Subcutaneous abdominal adipose tissue (tissue), 5 donors: ENCODE measurements at regions not wholly inside any gene's neighbourhood (a gene's known extent, or its start where the extent isn't known, plus 50 kb on each side); places are given as distances from the start of the nearest gene placed in this dataset.

Source experiments
- H3K27ac ChIP-seq: one replicate; pipeline ENCODE4 v1.7.0; 2013; ENCODE audit warnings: low read depth, mild to moderate bottlenecking, inconsistent platforms, low read length, moderate library complexity
- H3K27me3 ChIP-seq, 5 donors: one replicate each; pipeline ENCODE4 v1.7.0; 2013; ENCODE audit warnings: low read length in 5 of 5, inconsistent platforms in 1 of 5; ENCODE audit not compliant: control insufficient read depth in 5 of 5, insufficient read depth in 4 of 5
- H3K36me3 ChIP-seq, 5 donors: one replicate each; pipeline ENCODE4 v1.7.0; 2013; ENCODE audit warnings: low read length in 5 of 5; ENCODE audit not compliant: control insufficient read depth in 5 of 5, insufficient read depth in 5 of 5
- H3K4me1 ChIP-seq, 5 donors: one replicate each; pipeline ENCODE4 v1.7.0; 2013; ENCODE audit warnings: low read length in 5 of 5, mild to moderate bottlenecking in 3 of 5, moderate library complexity in 1 of 5; ENCODE audit not compliant: control insufficient read depth in 5 of 5, insufficient read depth in 5 of 5
- H3K4me3 ChIP-seq, 5 donors: one replicate each; pipeline ENCODE4 v1.7.0; 2013; ENCODE audit warnings: low read length in 5 of 5, low read depth in 1 of 5
- H3K9ac ChIP-seq, 5 donors: one replicate each; pipeline ENCODE4 v1.7.0; 2013; ENCODE audit warnings: low read length in 5 of 5, mild to moderate bottlenecking in 4 of 5, moderate library complexity in 3 of 5
- H3K9me3 ChIP-seq, 5 donors: one replicate each; pipeline ENCODE4 v1.7.0; 2013; ENCODE audit warnings: low read length in 5 of 5; ENCODE audit not compliant: control insufficient read depth in 5 of 5
- donor health status: healthy.
- donor health status: healthy.
- donor health status: healthy.
- donor health status: healthy.
- donor health status: healthy.

GRCh38 chr10:125556882-125557281 is 126.1 kb downstream of the TEX36 start:
- H3K27ac ChIP-seq = no peak overlapping the region

DNA sequence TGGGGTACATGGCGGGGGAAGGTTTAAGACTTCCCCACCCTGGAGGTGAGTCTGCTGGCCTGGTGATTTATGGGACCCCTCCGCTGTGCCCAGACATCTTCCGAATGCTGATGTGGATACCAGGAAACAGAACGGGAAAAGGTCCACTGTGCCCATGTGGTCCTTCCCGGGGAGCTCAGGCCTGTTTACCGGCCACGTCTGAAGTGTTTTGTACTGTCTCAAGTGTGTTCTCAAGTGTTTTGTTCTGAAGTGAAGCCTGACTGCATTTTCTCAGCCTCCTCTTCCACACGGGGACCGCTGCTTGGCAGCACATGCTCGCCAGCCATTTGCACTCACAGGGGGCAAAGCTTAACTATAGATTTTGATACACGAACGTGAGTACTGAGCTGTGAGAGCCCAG is 127.2 kb downstream of the TEX36 start:
- Histone ChIP-seq H3K9me3 (peaks cover 6 to 22% (median 18%) of the 10 kb centered on the region in 5 donors), H3K27me3 (peaks cover 0 to 14% (median 6%) of the 10 kb centered on the region in 5 donors), H3K4me3 (no peak overlapping the region), H3K27ac (no peak overlapping the region), H3K36me3 (no peaks in the 10 kb centered on the region), H3K4me1 (no peaks in the 10 kb centered on the region), H3K9ac (no peak overlapping the region)

More at GRCh38 chr10:125556882-125557281, 126.1 kb downstream of the TEX36 start:
- Histone ChIP-seq H3K36me3 (no peaks in the 10 kb centered on the region), H3K27me3 (peaks cover 0 to 13% (median 6%) of the 10 kb centered on the region in 5 donors), H3K9me3 (peaks cover 6 to 18% (median 17%) of the 10 kb centered on the region in 5 donors), H3K9ac (no peak overlapping the region), H3K4me1 (no peaks in the 10 kb centered on the region), H3K4me3 (no peak overlapping the region)

DNA sequence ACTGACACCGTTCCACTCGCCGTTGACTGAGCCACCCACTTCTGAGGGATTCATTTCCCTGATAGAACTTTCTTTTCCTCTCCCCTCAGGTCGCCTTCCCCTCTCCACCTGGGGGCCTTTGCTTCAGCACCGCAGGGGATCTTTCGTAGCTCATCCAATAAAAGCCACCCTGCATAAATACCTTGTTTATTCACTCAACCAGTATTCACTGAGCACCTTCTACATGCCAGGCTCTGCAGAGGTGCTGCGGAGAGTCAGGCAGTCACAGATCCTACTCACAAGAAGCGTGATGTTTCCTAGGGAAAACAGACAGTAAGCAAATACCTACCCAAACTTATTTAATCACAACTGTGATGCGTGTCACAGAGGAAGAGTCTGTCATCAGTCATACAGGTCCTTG is 127.7 kb downstream of the TEX36 start:
- Histone ChIP-seq H3K27me3 (peaks cover 0 to 16% (median 6%) of the 10 kb centered on the region in 5 donors), H3K4me1 (no peaks in the 10 kb centered on the region), H3K27ac (no peak overlapping the region), H3K9me3 (peaks cover 6 to 22% (median 18%) of the 10 kb centered on the region in 5 donors), H3K9ac (no peak overlapping the region), H3K4me3 (no peak overlapping the region), H3K36me3 (no peaks in the 10 kb centered on the region)

DNA sequence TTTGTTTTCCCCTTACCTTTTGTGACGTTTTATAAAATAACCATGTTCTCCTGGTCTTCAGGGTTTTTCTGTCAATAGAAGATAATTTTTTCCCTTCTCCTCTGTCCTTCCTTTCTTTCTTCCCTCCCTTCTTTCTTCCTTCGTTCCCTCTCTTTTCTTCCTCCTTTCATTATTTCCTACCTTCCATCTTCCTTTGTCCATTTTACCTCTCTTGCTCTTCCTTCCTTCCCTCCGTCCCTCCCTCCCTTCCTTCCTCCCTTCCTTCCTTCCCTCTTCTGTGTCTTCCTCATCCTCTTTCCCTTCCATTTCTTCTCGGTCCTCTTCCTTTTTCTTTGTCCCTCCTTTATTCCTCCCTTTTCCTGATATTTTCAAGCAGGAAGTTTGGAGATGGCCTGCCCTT is 128.2 kb downstream of the TEX36 start:
- Histone ChIP-seq H3K9ac (no peak overlapping the region), H3K36me3 (no peaks in the 10 kb centered on the region), H3K9me3 (peaks cover 6 to 22% (median 18%) of the 10 kb centered on the region in 5 donors), H3K27me3 (peaks cover 0 to 16% (median 6%) of the 10 kb centered on the region in 5 donors), H3K4me3 (no peak overlapping the region), H3K4me1 (no peaks in the 10 kb centered on the region), H3K27ac (no peak overlapping the region)

- peaks cover 6 to 22% (median 18%) of the 10 kb centered on the region in 5 donors for H3K9me3 ChIP-seq
- no peak overlapping the region for H3K4me3 ChIP-seq
- no peak overlapping the region for H3K27ac ChIP-seq
- peaks cover 0 to 21% (median 6%) of the 10 kb centered on the region in 5 donors for H3K27me3 ChIP-seq
- no peaks in the 10 kb centered on the region for H3K36me3 ChIP-seq
- no peaks in the 10 kb centered on the region for H3K4me1 ChIP-seq
- no peak overlapping the region for H3K9ac ChIP-seq
Measured at GRCh38 chr10:125554016-125554703, 128.8 kb downstream of the TEX36 start.

DNA sequence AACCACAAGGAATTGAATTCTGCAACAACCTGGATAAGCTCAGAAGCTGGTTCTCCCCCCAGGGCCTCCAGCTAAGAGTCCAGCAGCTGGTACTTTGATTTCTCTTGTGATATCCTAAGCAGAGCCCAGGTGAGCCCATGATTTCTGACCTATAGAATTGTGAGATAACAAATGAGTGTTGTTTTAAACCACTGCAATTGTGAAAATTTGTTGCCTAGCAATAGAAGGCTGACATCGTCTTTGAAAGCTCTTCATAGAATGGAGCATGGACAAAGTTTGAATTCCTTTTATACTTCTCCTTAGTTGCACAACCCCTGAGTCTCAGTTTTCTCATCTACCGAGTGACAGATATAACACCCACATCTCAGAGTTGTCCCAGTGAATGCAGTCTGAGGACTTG is 129.9 kb downstream of the TEX36 start:
- no peaks in the 10 kb centered on the region for H3K36me3 ChIP-seq
- peaks cover 3 to 19% (median 6%) of the 10 kb centered on the region in 5 donors for H3K27me3 ChIP-seq
- peak overlapping the region in 1 of 5 donors; percentile 19 for H3K4me3 ChIP-seq
- H3K27ac ChIP-seq = no peak overlapping the region
- H3K9ac ChIP-seq = no peak overlapping the region
- H3K9me3 ChIP-seq = peaks cover 6 to 22% (median 20%) of the 10 kb centered on the region in 5 donors
- no peaks in the 10 kb centered on the region for H3K4me1 ChIP-seq

GRCh38 chr10:125551247-125551646 is 131.7 kb downstream of the TEX36 start:
- H3K9ac ChIP-seq = no peak overlapping the region
- no peaks in the 10 kb centered on the region for H3K36me3 ChIP-seq
- H3K4me3 ChIP-seq = no peak overlapping the region
- peaks cover 2 to 15% (median 5%) of the 10 kb centered on the region in 5 donors for H3K27me3 ChIP-seq
- no peak overlapping the region for H3K27ac ChIP-seq
- peaks cover 6 to 22% (median 20%) of the 10 kb centered on the region in 5 donors for H3K9me3 ChIP-seq
- no peaks in the 10 kb centered on the region for H3K4me1 ChIP-seq

GRCh38 chr10:125550362-125550761 is 132.6 kb downstream of the TEX36 start:
- H3K27me3 ChIP-seq = peaks cover 0 to 10% (median 5%) of the 10 kb centered on the region in 5 donors
- H3K36me3 ChIP-seq = no peaks in the 10 kb centered on the region
- no peak overlapping the region for H3K27ac ChIP-seq
- no peak overlapping the region for H3K4me3 ChIP-seq
- no peak overlapping the region for H3K9ac ChIP-seq
- H3K9me3 ChIP-seq = peaks cover 6 to 22% (median 20%) of the 10 kb centered on the region in 5 donors
- H3K4me1 ChIP-seq = no peaks in the 10 kb centered on the region

GRCh38 chr10:125549653-125550052 is 133.3 kb downstream of the TEX36 start:
- Histone ChIP-seq H3K27ac (no peak overlapping the region), H3K27me3 (peaks cover 0 to 10% (median 9%) of the 10 kb centered on the region in 5 donors), H3K36me3 (no peaks in the 10 kb centered on the region), H3K9ac (no peak overlapping the region), H3K4me3 (no peak overlapping the region), H3K4me1 (no peaks in the 10 kb centered on the region), H3K9me3 (peaks cover 6 to 22% (median 20%) of the 10 kb centered on the region in 5 donors)

- no peaks in the 10 kb centered on the region for H3K4me1 ChIP-seq
- H3K27ac ChIP-seq = no peak overlapping the region
- H3K9me3 ChIP-seq = peaks cover 6 to 22% (median 20%) of the 10 kb centered on the region in 5 donors
- H3K9ac ChIP-seq = no peak overlapping the region
- no peak overlapping the region for H3K4me3 ChIP-seq
- peaks cover 0 to 13% (median 9%) of the 10 kb centered on the region in 5 donors for H3K27me3 ChIP-seq
- H3K36me3 ChIP-seq = no peaks in the 10 kb centered on the region
Measured at GRCh38 chr10:125548878-125549277, 134.1 kb downstream of the TEX36 start.
